VCaP (cell line): ENCODE measurements at regions not wholly inside any gene's neighbourhood (a gene's known extent, or its start where the extent isn't known, plus 50 kb on each side); places are given as distances from the start of the nearest gene placed in this dataset.

Experiments
- H3K27ac ChIP-seq: fragments of 450-650 bp; 2 replicates; pipeline ENCODE4 v1.5.1; 2017
- TF ChIP-seq, protein P1 (sequence below): fragments of 450-650 bp; conservative IDR thresholded peaks from 2 replicates; pipeline ENCODE4 v1.5.1; 2017; ENCODE audit warnings: mild to moderate bottlenecking, moderate library complexity

DNA sequence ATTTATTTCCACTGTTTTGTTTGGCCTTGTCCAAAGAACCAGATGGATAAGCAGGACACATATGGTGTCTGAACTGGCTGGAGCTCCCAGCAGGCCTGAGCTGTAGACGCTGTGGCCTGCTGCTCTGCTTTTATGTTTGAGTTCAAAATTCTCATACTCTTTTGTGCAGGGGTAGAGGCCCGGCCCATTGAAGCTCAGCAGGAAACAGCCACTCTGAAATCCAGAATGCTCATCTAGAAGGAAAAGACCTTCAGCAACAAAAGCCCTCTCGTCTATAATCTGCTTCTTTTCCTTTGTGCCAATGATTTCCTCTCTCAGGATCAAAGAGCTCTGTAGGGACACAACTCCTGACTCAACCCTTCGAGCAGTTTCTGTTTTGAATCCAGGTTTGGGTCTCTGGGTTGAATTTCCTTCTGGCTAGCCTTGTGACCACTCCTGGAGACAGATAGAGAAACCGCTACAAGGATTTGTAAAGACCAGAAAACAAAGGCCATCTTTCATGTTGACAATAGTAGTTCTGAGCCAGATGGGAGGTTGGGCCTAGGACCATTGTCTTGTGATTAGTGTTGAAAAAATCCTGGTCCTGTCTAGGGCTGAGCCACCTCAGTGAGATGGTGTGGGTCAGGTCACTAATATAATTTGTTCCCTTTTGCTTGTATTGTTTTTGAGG lies 446.7 kb downstream of the BCKDHB start:
- TF ChIP-seq, protein P1, sequence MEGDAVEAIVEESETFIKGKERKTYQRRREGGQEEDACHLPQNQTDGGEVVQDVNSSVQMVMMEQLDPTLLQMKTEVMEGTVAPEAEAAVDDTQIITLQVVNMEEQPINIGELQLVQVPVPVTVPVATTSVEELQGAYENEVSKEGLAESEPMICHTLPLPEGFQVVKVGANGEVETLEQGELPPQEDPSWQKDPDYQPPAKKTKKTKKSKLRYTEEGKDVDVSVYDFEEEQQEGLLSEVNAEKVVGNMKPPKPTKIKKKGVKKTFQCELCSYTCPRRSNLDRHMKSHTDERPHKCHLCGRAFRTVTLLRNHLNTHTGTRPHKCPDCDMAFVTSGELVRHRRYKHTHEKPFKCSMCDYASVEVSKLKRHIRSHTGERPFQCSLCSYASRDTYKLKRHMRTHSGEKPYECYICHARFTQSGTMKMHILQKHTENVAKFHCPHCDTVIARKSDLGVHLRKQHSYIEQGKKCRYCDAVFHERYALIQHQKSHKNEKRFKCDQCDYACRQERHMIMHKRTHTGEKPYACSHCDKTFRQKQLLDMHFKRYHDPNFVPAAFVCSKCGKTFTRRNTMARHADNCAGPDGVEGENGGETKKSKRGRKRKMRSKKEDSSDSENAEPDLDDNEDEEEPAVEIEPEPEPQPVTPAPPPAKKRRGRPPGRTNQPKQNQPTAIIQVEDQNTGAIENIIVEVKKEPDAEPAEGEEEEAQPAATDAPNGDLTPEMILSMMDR: no peak
- no peak overlapping the region for H3K27ac ChIP-seq

DNA sequence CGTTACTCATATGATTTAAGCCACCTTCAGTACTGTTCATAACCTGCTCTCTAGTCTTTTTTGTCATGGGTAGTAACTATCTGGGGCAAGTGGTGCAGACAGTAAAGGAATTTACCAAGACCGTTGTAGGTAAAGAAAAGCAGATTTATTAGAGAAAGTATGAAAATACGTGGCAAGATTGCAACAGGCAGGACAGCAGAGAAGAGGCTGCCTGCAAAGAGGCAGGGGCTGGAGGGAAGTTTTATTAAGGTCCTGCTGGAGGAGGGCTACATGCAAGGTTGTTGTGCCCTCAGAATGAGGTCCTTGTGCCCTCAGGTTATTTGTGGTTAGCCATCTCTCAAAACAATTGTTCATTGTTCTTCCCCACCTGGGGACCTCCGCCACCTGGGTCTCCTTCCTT lies 444.3 kb downstream of the BCKDHB start:
- TF ChIP-seq, protein P1: no peak
- no peak overlapping the region for H3K27ac ChIP-seq

DNA sequence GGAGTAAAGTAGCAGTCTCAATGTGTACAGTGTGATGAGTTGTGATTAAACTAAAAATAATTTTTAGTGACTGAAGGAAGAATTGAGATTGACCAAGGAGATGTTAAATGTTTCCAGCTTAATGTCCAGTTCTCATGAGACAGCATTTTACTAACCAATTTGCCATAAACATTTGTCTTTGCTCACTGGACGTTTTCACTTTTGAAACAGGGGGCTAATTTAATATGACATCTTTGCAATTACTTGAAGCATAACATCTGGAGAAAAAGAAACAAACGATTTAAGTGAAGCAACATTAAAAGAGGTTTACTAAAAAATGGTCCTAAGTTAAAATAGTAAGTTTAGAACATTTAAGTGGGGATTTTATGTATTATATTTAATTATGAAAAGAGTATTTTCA lies 443.8 kb downstream of the BCKDHB start:
- no peak overlapping the region for H3K27ac ChIP-seq
- TF ChIP-seq, protein P1: no peak

DNA sequence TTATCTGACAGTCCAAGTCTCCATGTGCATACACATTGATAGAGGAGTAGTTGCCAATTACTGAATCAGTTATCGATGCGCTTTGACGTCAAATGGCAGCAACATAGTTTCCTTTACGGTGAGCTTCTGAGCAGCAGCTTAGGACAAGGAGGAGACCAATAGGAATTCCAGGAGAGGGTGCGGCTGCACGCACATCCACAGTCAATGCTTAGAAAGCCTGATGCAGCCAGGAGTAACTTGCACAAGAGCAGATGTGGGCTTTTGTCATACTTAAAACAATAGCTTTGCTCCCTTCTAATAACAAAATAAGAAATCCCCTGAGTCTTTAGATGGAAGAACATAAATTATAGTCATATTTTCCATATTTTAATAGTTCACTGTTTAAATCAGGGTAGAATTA lies 442.1 kb downstream of the BCKDHB start:
- no peak overlapping the region for H3K27ac ChIP-seq

DNA sequence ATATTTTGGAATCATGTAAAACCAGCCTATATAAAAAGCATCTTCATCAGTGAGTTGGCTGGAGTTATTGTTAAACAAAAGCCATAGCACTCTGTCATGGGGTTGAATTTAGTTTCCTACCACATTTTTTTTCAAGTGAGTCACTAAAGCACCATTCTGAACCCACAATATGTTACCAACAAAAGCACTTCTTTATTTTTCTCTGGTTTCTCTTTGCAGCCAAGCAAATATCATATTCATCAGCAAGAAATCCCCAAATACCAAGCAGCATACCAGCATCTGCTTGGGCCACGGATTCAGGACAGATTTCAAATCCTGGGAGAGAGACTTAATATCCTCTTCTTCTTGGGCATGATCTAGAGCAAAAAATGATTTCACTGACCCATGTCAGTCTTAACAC lies 441.4 kb downstream of the BCKDHB start:
- no peak overlapping the region for H3K27ac ChIP-seq

More for the DNA sequence above, 442.1 kb downstream of the BCKDHB start:
- TF ChIP-seq, protein P1: no peak

DNA sequence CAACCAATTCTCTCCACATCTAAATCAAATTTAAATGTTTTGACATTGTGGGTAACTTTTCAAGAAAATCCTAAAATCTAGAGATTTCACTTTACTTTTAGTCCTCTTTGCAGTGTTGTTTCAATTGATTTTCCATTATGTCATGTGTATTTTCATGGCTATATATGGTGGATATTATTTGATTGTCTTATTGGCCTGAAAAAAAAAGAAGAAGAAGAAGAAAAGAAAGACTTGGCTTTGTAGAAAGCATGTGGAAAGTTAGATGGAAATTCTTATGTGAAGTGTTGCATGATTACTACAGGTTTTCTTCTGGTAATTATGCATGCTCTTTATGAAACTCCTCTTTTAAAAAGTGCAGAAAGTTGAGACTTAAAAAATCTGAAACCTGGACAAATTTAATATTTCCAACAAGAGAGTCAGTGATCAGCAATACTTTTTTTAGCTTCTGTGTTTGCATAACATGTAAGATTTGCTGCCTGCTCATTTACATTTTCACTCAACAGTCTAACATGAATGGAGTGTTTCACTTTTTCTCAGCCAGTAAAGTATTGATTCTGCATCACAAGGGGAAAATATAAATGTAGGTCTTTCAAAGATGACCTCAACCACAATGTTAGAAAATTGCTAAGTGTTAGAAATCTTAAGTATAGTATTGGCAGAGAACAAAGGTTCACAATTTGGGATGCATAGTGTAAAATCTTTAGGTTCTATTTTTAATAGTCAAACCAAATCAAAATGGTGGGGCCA lies 438.7 kb downstream of the BCKDHB start:
- TF ChIP-seq, protein P1: no peak
- H3K27ac ChIP-seq: no peak overlapping the region

More for the DNA sequence above, 441.4 kb downstream of the BCKDHB start:
- TF ChIP-seq, protein P1: no peak

DNA sequence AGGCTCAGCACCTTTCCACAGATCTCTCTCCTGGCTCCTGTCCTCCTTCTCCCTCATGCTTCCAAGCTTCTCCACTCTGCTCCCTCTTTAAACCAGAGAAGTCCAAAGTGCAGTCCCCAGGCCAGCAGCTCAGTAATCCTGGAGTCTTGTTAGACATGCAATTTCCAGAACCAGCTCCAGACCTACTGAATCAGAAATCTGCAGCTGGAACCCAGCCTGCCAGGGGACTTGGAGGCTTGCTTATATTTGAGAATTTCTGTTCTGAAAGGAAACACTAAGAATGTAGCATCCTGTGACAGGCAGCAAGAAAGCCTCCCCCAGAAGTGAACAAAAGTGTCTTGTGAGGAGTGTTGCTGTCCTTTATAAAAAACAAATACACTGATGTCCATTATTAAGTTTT lies 438.1 kb downstream of the BCKDHB start:
- no peak overlapping the region for H3K27ac ChIP-seq
- TF ChIP-seq, protein P1: no peak
